Omental fat pad (tissue), 3 donors: ENCODE measurements at regions not wholly inside any gene's neighbourhood (a gene's known extent, or its start where the extent isn't known, plus 50 kb on each side); places are given as distances from the start of the nearest gene placed in this dataset.

ENCODE experiments used
- ATAC-seq: fragments of 150-250 bp; one replicate; pipeline ENCODE4 v1.9.1; 2016; ENCODE audit warnings: mild to moderate bottlenecking, moderate library complexity; ENCODE audit not compliant: low FRiP score
- DNase-seq: peaks from one replicate; pipeline ENCODE4 v3.0.0-alpha.2; 2019; ENCODE audit warnings: low spot score
- CTCF ChIP-seq, 3 donors: fragments of 450-650 bp; IDR thresholded peaks; one replicate each; pipeline ENCODE4 v1.5.1; 2016 to 2017; ENCODE audit warnings: antibody characterized with exemption in 3 of 3, mild to moderate bottlenecking in 3 of 3, moderate library complexity in 2 of 3

GRCh38 chr4:180456928-180457327, 1786.3 kb upstream of the TENM3 start:
- no peak for ATAC-seq
- DNase-seq: no peak
- TF ChIP-seq CTCF (IDR thresholded peaks at IDR 0.05): no peak

- no peak for TF ChIP-seq CTCF (IDR thresholded peaks at IDR 0.05)
- ATAC-seq (no peak), DNase-seq (no peak)
Observed at GRCh38 chr4:180462116-180462515, 1781.1 kb upstream of the TENM3 start.

- TF ChIP-seq CTCF (IDR thresholded peaks at IDR 0.05): no peak
- ATAC-seq (no peak), DNase-seq (no peak)
Observed at GRCh38 chr4:180465364-180465763, 1777.8 kb upstream of the TENM3 start.

- ATAC-seq (no peak), DNase-seq (no peak)
- no peak for TF ChIP-seq CTCF (IDR thresholded peaks at IDR 0.05)
Observed at GRCh38 chr4:180483036-180483435, 1760.2 kb upstream of the TENM3 start.

GRCh38 chr4:180485407-180485806, 1757.8 kb upstream of the TENM3 start:
- DNase-seq: no peak
- ATAC-seq: no peak
- TF ChIP-seq CTCF (IDR thresholded peaks at IDR 0.05): no peak

- DNase-seq (no peak), ATAC-seq (no peak)
- no peak for TF ChIP-seq CTCF (IDR thresholded peaks at IDR 0.05)
Observed at GRCh38 chr4:180486342-180486741, 1756.9 kb upstream of the TENM3 start.

- DNase-seq (no peak), ATAC-seq (no peak)
- no peak for TF ChIP-seq CTCF (IDR thresholded peaks at IDR 0.05)
Observed at GRCh38 chr4:180489787-180490186, 1753.4 kb upstream of the TENM3 start.
